ENCODE measurements at regions not wholly inside any gene's neighbourhood (a gene's known extent, or its start where the extent isn't known, plus 50 kb on each side); places are given as distances from the start of the nearest gene placed in this dataset.

GRCh38 chr4:14771504-14772175 is 230.6 kb upstream of the CPEB2 start:
- DNase-seq (ENCODE audit: low read depth in 2 of 2) = no peak

GRCh38 chr4:14772388-14772787 is 229.9 kb upstream of the CPEB2 start:
- DNase-seq (ENCODE audit: low read depth in 2 of 2) = no peak

GRCh38 chr4:14783011-14783877 is 219.0 kb upstream of the CPEB2 start:
- no peak for DNase-seq (ENCODE audit: low read depth in 2 of 2)

GRCh38 chr4:14787221-14787620 is 215.1 kb upstream of the CPEB2 start:
- DNase-seq (ENCODE audit: low read depth in 2 of 2) = no peak

- no peak for DNase-seq (ENCODE audit: low read depth in 2 of 2)
Measured at GRCh38 chr4:14787894-14788293, 214.4 kb upstream of the CPEB2 start.

GRCh38 chr4:14790494-14790893 is 211.8 kb upstream of the CPEB2 start:
- DNase-seq (ENCODE audit: low read depth in 2 of 2) = no peak

- DNase-seq (ENCODE audit: low read depth in 2 of 2) = no peak
Measured at GRCh38 chr4:14792702-14793227, 209.5 kb upstream of the CPEB2 start.

GRCh38 chr4:14800977-14801376 is 201.3 kb upstream of the CPEB2 start:
- no peak for DNase-seq (ENCODE audit: low read depth in 2 of 2)

GRCh38 chr4:14802596-14802995 is 199.7 kb upstream of the CPEB2 start:
- DNase-seq (ENCODE audit: low read depth in 2 of 2) = no peak

- DNase-seq (ENCODE audit: low read depth in 2 of 2) = no peak
Measured at GRCh38 chr4:14807856-14808255, 194.4 kb upstream of the CPEB2 start.

GRCh38 chr4:14809203-14809602 is 193.1 kb upstream of the CPEB2 start:
- no peak for DNase-seq (ENCODE audit: low read depth in 2 of 2)

GRCh38 chr4:14810121-14810520 is 192.2 kb upstream of the CPEB2 start:
- no peak for DNase-seq (ENCODE audit: low read depth in 2 of 2)

GRCh38 chr4:14810568-14810967 is 191.7 kb upstream of the CPEB2 start:
- no peak for DNase-seq (ENCODE audit: low read depth in 2 of 2)

- no peak for DNase-seq (ENCODE audit: low read depth in 2 of 2)
Measured at GRCh38 chr4:14812101-14812500, 190.2 kb upstream of the CPEB2 start.

- no peak for DNase-seq (ENCODE audit: low read depth in 2 of 2)
Measured at GRCh38 chr4:14816623-14817261, 185.5 kb upstream of the CPEB2 start.

- no peak for DNase-seq (ENCODE audit: low read depth in 2 of 2)
Measured at GRCh38 chr4:14824189-14824588, 178.1 kb upstream of the CPEB2 start.

- DNase-seq (ENCODE audit: low read depth in 2 of 2) = no peak
Measured at GRCh38 chr4:14827111-14827510, 175.2 kb upstream of the CPEB2 start.

GRCh38 chr4:14829795-14830194 is 172.5 kb upstream of the CPEB2 start:
- DNase-seq (ENCODE audit: low read depth in 2 of 2) = no peak

- DNase-seq (ENCODE audit: low read depth in 2 of 2) = no peak
Measured at GRCh38 chr4:14831416-14831815, 170.9 kb upstream of the CPEB2 start.

GRCh38 chr4:14833053-14833452 is 169.2 kb upstream of the CPEB2 start:
- DNase-seq (ENCODE audit: low read depth in 2 of 2) = no peak

GRCh38 chr4:14834382-14834781 is 167.9 kb upstream of the CPEB2 start:
- no peak for DNase-seq (ENCODE audit: low read depth in 2 of 2)

GRCh38 chr4:14835288-14835687 is 167.0 kb upstream of the CPEB2 start:
- no peak for DNase-seq (ENCODE audit: low read depth in 2 of 2)

Measured in stimulated activated CD4-positive, alpha-beta T cell treated with anti-CD3 and anti-CD28 coated beads, Interleukin-1b, Interleukin-23, amount 100 ng/mL, for 1 hour (primary cell).